Astrocyte of the spinal cord (primary cell): ENCODE measurements at regions not wholly inside any gene's neighbourhood (a gene's known extent, or its start where the extent isn't known, plus 50 kb on each side); places are given as distances from the start of the nearest gene placed in this dataset.

ENCODE experiments used
- DNase-seq: peaks from one replicate; pipeline ENCODE4 v3.0.0; 2011; ENCODE audit warnings: low read depth, low spot score
- H3K4me3 ChIP-seq: 2 replicates; pipeline ENCODE4 v1.5.1; 2011; ENCODE audit warnings: low read depth, mild to moderate bottlenecking, low read length, moderate library complexity
- CTCF ChIP-seq: IDR thresholded peaks from 2 replicates; pipeline ENCODE4 v1.5.1; 2012; ENCODE audit warnings: low read depth, mild to moderate bottlenecking, low read length, inconsistent platforms
- in situ Hi-C: cut with HindIII; loops from 2 replicates; pipeline ENCODE4 v1.10.0; 2017; ENCODE audit warnings: low sequenced_read_pairs

GRCh38 chr1:5571438-5571837, 420.8 kb downstream of the NPHP4 start:
- H3K4me3 ChIP-seq = no peak overlapping the region
- no peak for TF ChIP-seq CTCF
- DNase-seq = no peak
- in situ Hi-C loops = no loop called here

DNA sequence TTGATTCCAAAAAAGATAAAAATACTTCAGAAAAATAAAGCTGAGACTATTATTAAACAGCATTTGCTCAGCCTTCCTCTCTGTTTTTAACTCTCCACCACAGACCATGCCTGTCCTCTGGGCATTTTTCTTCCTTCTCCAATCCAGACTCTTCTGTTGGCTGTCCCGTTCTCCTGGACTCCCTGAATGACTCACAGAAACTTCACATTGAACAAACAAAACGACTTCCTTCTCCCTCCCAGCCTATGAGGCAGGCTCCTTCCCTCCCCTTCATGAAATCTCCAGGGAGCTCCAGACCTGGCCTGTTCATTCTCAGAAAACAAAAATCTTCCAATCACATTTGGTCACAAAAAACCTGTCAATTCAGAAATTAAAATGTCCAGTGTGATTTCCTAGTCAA, 421.3 kb downstream of the NPHP4 start:
- DNase-seq = no peak
- H3K4me3 ChIP-seq = no peak overlapping the region
- no peak for TF ChIP-seq CTCF
- in situ Hi-C loops = no loop called here

DNA sequence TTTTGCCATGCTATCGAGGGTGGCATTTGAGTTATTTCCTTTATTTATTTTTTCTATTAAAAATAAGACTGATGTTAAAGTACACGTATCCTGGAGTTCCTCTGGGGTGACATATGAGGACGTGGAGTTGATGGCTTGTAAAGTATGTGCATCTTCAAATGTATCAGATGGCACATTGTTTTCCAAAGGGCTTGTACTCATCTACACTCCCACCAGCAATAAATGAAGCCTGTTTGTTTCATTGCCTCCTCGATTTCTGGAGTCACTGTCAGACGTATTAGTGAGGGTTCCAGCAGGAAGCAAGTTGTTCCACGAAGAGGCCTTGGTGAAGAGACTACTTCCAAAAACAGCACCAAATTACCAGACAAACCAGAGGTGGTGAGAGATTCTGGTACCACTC, 423.9 kb downstream of the NPHP4 start:
- in situ Hi-C loops = no loop called here
- TF ChIP-seq CTCF = no peak
- DNase-seq = no peak
- no peak overlapping the region for H3K4me3 ChIP-seq

- in situ Hi-C loops = no loop called here
- no peak for TF ChIP-seq CTCF
Observed at GRCh38 chr1:5567839-5568238, 424.4 kb downstream of the NPHP4 start.

GRCh38 chr1:5566924-5567323, 425.3 kb downstream of the NPHP4 start:
- TF ChIP-seq CTCF = no peak
- no peak for DNase-seq
- H3K4me3 ChIP-seq = no peak overlapping the region
- in situ Hi-C loops = no loop called here

More at GRCh38 chr1:5567839-5568238, 424.4 kb downstream of the NPHP4 start:
- no peak for DNase-seq
- H3K4me3 ChIP-seq = no peak overlapping the region

GRCh38 chr1:5565281-5566125, 426.7 kb downstream of the NPHP4 start:
- H3K4me3 ChIP-seq = no peak overlapping the region
- no peak for TF ChIP-seq CTCF
- in situ Hi-C loops = no loop called here
- DNase-seq = no peak
